ENCODE measurements at regions not wholly inside any gene's neighbourhood (a gene's known extent, or its start where the extent isn't known, plus 50 kb on each side); places are given as distances from the start of the nearest gene placed in this dataset.

- no peak for DNase-seq (ENCODE audit: extremely low read depth, insufficient read length)
- no peaks in the 10 kb centered on the region for H3K36me3 ChIP-seq (ENCODE audit: control insufficient read depth, insufficient read depth, low read length)
- no peak overlapping the region for H3K4me3 ChIP-seq (replicated peaks; ENCODE audit: low read depth, low read length)
- no peaks in the 10 kb centered on the region for H3K27me3 ChIP-seq (replicated peaks; ENCODE audit: control insufficient read depth, insufficient read depth, low read length)
- TF ChIP-seq CTCF (IDR thresholded peaks at IDR 0.05; ENCODE audit: insufficient read depth, low read length, poor library complexity, severe bottlenecking), result no peak
Measured at GRCh38 chr7:84393786-84394185, 199.2 kb upstream of the SEMA3A start.

- TF ChIP-seq CTCF (IDR thresholded peaks at IDR 0.05; ENCODE audit: insufficient read depth, low read length, poor library complexity, severe bottlenecking), result no peak
Measured at GRCh38 chr7:84390845-84391244, 196.3 kb upstream of the SEMA3A start.

GRCh38 chr7:84389242-84389641, 194.7 kb upstream of the SEMA3A start:
- Histone ChIP-seq H3K36me3 (ENCODE audit: control insufficient read depth, insufficient read depth, low read length) (no peaks in the 10 kb centered on the region), H3K27me3 (replicated peaks; ENCODE audit: control insufficient read depth, insufficient read depth, low read length) (no peaks in the 10 kb centered on the region), H3K4me3 (replicated peaks; ENCODE audit: low read depth, low read length) (no peak overlapping the region)
- TF ChIP-seq CTCF (IDR thresholded peaks at IDR 0.05; ENCODE audit: insufficient read depth, low read length, poor library complexity, severe bottlenecking), result no peak
- DNase-seq (ENCODE audit: extremely low read depth, insufficient read length), result no peak

More at GRCh38 chr7:84390845-84391244, 196.3 kb upstream of the SEMA3A start:
- H3K4me3 ChIP-seq (replicated peaks; ENCODE audit: low read depth, low read length), result no peak overlapping the region
- H3K27me3 ChIP-seq (replicated peaks; ENCODE audit: control insufficient read depth, insufficient read depth, low read length), result no peaks in the 10 kb centered on the region
- no peaks in the 10 kb centered on the region for H3K36me3 ChIP-seq (ENCODE audit: control insufficient read depth, insufficient read depth, low read length)
- DNase-seq (ENCODE audit: extremely low read depth, insufficient read length), result no peak

DNA sequence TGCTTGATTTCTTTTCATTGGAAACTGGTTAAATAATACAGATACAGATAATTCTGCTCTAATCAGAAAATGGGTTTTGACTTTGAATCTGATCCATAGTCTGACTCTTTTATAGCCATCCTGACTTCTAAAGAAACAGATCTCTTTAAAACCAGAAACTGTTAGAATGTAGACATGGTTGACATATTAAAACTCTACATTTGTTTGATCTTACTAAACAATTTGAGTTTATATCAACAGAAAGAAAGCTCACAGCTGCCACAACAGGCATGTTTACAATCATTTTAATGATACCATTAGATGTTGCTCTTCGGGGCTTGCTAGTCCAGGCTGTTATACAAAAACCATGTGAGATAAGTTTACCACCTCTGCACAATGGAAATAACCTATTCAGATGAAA, 193.0 kb upstream of the SEMA3A start:
- Histone ChIP-seq H3K27me3 (replicated peaks; ENCODE audit: control insufficient read depth, insufficient read depth, low read length) (no peaks in the 10 kb centered on the region), H3K36me3 (ENCODE audit: control insufficient read depth, insufficient read depth, low read length) (no peaks in the 10 kb centered on the region), H3K4me3 (replicated peaks; ENCODE audit: low read depth, low read length) (no peak overlapping the region)
- no peak for TF ChIP-seq CTCF (IDR thresholded peaks at IDR 0.05; ENCODE audit: insufficient read depth, low read length, poor library complexity, severe bottlenecking)
- no peak for DNase-seq (ENCODE audit: extremely low read depth, insufficient read length)

DNA sequence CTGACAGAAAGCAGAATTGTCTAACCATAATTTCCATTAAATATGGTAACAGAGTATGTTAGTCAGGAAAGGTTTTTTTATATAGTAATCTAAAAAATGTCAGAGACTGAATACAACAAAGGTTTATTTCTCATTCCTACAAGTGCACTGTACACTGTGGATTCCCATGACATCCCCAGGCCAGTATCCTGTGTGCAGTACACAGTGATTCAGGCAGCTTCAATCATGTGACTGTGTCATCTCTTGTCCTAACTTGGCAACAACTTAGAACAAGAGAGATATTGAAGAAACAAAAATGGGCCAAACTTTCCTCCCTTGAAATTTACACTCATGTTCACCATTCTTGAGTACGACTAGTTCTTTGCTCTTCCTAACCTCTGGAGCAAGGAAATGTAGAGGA, 189.8 kb upstream of the SEMA3A start:
- TF ChIP-seq CTCF (IDR thresholded peaks at IDR 0.05; ENCODE audit: insufficient read depth, low read length, poor library complexity, severe bottlenecking), result no peak
- no peak for DNase-seq (ENCODE audit: extremely low read depth, insufficient read length)
- Histone ChIP-seq H3K27me3 (replicated peaks; ENCODE audit: control insufficient read depth, insufficient read depth, low read length) (no peaks in the 10 kb centered on the region), H3K4me3 (replicated peaks; ENCODE audit: low read depth, low read length) (no peak overlapping the region), H3K36me3 (ENCODE audit: control insufficient read depth, insufficient read depth, low read length) (no peaks in the 10 kb centered on the region)

DNA sequence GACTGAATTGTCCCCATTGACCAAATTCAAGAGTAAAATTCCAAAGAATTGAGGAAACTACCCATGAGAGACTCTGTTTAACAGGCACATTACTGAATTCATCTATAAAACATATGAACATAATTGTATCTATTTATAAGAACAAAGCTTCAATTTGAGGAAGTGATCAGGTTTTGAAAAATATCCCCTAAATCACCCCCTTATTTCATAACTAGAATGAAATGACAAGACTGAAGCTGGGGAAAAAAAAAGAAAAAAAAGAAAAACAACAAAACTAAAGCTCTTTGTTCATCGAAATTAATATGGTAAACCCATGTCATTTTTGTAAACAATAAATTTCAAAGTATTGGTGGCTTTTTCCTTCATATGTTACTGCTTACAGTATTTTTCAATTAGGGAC, 184.9 kb upstream of the SEMA3A start:
- H3K27me3 ChIP-seq (replicated peaks; ENCODE audit: control insufficient read depth, insufficient read depth, low read length), result no peaks in the 10 kb centered on the region
- no peak for DNase-seq (ENCODE audit: extremely low read depth, insufficient read length)
- TF ChIP-seq CTCF (IDR thresholded peaks at IDR 0.05; ENCODE audit: insufficient read depth, low read length, poor library complexity, severe bottlenecking), result no peak
- no peak overlapping the region for H3K4me3 ChIP-seq (replicated peaks; ENCODE audit: low read depth, low read length)
- no peaks in the 10 kb centered on the region for H3K36me3 ChIP-seq (ENCODE audit: control insufficient read depth, insufficient read depth, low read length)
